Glutamatergic neuron (in vitro differentiated cells): ENCODE measurements at regions not wholly inside any gene's neighbourhood (a gene's known extent, or its start where the extent isn't known, plus 50 kb on each side); places are given as distances from the start of the nearest gene placed in this dataset.

Source experiments
- DNase-seq: peaks from one replicate; pipeline ENCODE4 v3.0.0; 2022
- H3K27ac Mint-ChIP-seq: one replicate; pipeline ENCODE4 v1.8.0; 2020; ENCODE audit warnings: mild to moderate bottlenecking, mixed read lengths, inconsistent platforms; ENCODE audit not compliant: unreplicated experiment
- H3K27me3 Mint-ChIP-seq: one replicate; pipeline ENCODE4 v1.8.0; 2020; ENCODE audit warnings: mild to moderate bottlenecking, moderate library complexity, mixed read lengths, inconsistent platforms; ENCODE audit not compliant: unreplicated experiment
- H3K36me3 Mint-ChIP-seq: one replicate; pipeline ENCODE4 v1.8.0; 2020; ENCODE audit warnings: mild to moderate bottlenecking, mixed read lengths, inconsistent platforms; ENCODE audit not compliant: unreplicated experiment
- H3K4me1 Mint-ChIP-seq: one replicate; pipeline ENCODE4 v1.8.0; 2020; ENCODE audit warnings: mild to moderate bottlenecking, low read depth, mixed read lengths, inconsistent platforms; ENCODE audit not compliant: unreplicated experiment
- H3K4me3 Mint-ChIP-seq: one replicate; pipeline ENCODE4 v1.8.0; 2020; ENCODE audit warnings: mild to moderate bottlenecking, mixed read lengths, inconsistent platforms; ENCODE audit not compliant: unreplicated experiment
- H3K9me3 Mint-ChIP-seq: one replicate; pipeline ENCODE4 v1.8.0; 2020; ENCODE audit warnings: mild to moderate bottlenecking, moderate library complexity, mixed read lengths, inconsistent platforms; ENCODE audit not compliant: unreplicated experiment
- TF ChIP-seq, protein P1 (sequence below): fragments of 200-600 bp; sonication (generic); IDR thresholded peaks from one replicate; pipeline ENCODE4 v1.5.0; 2021; ENCODE audit not compliant: partially characterized antibody, unreplicated experiment

DNA sequence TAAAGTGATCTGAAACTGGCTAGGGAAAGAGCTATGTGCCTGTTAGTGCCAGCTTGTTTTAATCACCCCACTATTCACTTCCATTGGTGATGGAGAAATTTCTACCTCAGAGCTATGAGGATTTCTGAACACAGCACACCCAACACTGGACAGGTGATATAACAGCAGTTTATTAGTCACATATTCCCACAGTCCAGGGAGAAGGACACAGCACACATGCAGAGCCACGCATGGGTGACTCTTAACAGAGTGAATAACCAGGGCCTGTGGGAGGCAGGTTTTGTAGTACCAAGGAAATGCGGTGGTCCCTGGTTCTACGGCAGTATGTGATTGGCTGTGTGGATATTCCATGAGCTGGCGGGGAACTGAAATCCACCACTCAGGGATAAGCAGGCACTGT lies 455.1 kb downstream of the BTG1 start:
- Mint-ChIP-seq H3K36me3 (no peaks in the 10 kb centered on the region), H3K27me3 (no peaks in the 10 kb centered on the region), H3K27ac (no peak overlapping the region), H3K9me3 (peaks cover 2% of the 10 kb centered on the region), H3K4me3 (no peak overlapping the region), H3K4me1 (peaks cover 10% of the 10 kb centered on the region)
- DNase-seq, result no peak
- TF ChIP-seq, protein P1, sequence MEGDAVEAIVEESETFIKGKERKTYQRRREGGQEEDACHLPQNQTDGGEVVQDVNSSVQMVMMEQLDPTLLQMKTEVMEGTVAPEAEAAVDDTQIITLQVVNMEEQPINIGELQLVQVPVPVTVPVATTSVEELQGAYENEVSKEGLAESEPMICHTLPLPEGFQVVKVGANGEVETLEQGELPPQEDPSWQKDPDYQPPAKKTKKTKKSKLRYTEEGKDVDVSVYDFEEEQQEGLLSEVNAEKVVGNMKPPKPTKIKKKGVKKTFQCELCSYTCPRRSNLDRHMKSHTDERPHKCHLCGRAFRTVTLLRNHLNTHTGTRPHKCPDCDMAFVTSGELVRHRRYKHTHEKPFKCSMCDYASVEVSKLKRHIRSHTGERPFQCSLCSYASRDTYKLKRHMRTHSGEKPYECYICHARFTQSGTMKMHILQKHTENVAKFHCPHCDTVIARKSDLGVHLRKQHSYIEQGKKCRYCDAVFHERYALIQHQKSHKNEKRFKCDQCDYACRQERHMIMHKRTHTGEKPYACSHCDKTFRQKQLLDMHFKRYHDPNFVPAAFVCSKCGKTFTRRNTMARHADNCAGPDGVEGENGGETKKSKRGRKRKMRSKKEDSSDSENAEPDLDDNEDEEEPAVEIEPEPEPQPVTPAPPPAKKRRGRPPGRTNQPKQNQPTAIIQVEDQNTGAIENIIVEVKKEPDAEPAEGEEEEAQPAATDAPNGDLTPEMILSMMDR, result no peak

DNA sequence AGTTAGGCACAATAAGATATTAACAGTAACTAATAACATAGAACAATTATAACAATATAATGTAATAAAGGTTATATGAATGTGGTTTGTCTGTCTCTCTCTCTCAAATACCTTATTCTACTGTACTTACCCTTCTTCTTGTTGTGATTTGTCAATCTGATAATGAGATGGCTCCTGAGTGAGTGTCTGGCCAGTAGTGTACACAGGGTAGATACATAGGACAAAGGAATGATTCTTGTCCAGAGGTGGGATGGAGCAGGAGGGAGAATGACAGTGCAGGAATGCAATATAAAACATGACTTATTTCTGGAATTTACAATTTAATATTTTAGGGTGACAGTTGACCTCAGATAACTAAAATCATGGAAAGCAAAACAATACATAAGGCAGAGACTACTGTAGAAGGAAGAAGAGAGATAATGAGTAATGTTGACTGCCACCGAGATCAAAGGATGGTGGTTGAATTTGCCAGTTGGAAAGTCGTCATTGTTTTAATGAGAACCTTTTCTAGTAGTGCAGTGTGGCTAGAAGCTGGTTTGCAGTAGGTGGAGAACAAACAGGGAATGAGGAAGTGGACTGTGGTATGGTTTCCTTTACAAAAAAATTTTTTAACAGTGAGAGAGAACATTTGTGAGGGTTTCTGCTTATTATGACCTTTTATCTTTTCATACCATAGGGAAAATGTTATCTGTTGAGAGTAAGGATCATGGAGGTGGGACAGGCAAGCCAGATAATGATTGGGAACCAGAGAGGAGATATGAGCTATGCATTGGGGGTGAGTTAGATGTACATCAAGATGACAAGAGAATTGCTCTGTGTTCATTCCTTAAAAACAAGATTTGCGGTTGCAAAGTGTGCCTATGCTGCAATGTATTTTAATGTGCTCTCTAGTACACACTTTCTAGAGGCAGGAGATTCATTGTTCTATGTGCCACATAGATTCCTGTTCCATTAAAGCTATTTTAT lies 458.3 kb downstream of the BTG1 start:
- Mint-ChIP-seq H3K4me1 (peaks cover 10% of the 10 kb centered on the region), H3K27me3 (no peaks in the 10 kb centered on the region), H3K36me3 (no peaks in the 10 kb centered on the region), H3K9me3 (no peaks in the 10 kb centered on the region), H3K4me3 (no peak overlapping the region), H3K27ac (no peak overlapping the region)
- DNase-seq, result no peak
- TF ChIP-seq, protein P1, result no peak

GRCh38 chr12:91685917-91686316 lies 459.7 kb downstream of the BTG1 start:
- H3K9me3 Mint-ChIP-seq, result no peaks in the 10 kb centered on the region
- TF ChIP-seq, protein P1, result no peak
- H3K4me3 Mint-ChIP-seq, result no peak overlapping the region
- no peaks in the 10 kb centered on the region for H3K36me3 Mint-ChIP-seq
- DNase-seq, result no peak
- H3K4me1 Mint-ChIP-seq, result peaks cover 10% of the 10 kb centered on the region
- no peaks in the 10 kb centered on the region for H3K27me3 Mint-ChIP-seq
- H3K27ac Mint-ChIP-seq, result no peak overlapping the region

DNA sequence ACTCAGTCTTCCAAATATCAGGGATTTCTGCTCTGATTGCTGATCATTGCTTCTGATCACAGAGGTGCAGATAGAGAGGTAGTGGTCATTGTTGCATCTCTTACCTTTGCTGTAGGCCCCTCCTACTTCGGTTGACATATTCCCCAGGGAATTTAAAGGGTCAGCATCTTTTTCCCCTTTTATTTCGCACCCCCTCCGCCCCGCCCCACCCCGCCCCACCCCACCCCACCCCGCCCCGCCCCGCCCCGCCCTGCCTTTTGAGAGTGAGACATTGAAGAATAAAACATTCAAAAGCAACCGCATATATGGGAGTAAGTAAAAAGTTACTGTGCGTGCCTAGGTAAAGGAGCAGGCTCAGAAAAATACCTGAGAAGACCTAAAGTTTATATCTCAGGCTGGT lies 463.9 kb downstream of the BTG1 start:
- DNase-seq, result no peak
- Mint-ChIP-seq H3K36me3 (no peaks in the 10 kb centered on the region), H3K4me1 (peaks cover 3% of the 10 kb centered on the region), H3K27ac (no peak overlapping the region), H3K27me3 (no peaks in the 10 kb centered on the region), H3K9me3 (no peaks in the 10 kb centered on the region), H3K4me3 (no peak overlapping the region)
- TF ChIP-seq, protein P1, result no peak

DNA sequence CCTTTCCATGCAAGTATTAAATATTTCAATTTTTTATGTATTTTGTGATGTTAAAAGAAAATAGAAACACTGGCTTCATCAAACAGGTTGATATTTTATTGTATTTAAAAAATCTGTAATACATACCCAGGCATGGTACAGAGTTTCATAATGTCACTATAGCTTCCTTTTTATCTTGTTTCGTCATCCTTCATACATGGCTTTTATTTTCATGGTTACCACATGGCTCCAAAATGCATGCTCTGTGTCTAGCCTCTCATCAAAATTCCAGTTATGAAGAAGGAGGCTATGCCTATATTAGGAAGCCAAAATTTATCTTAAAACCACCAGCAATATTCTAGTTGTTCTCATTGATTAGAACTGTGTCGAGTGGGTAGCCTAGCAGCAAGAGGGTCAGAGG lies 464.8 kb downstream of the BTG1 start:
- TF ChIP-seq, protein P1, result no peak
- no peak overlapping the region for H3K4me3 Mint-ChIP-seq
- no peaks in the 10 kb centered on the region for H3K27me3 Mint-ChIP-seq
- DNase-seq, result no peak
- no peak overlapping the region for H3K27ac Mint-ChIP-seq
- peaks cover under 1% of the 10 kb centered on the region for H3K4me1 Mint-ChIP-seq
- no peaks in the 10 kb centered on the region for H3K36me3 Mint-ChIP-seq
- H3K9me3 Mint-ChIP-seq, result no peaks in the 10 kb centered on the region
